ENCODE measurements at regions not wholly inside any gene's neighbourhood (a gene's known extent, or its start where the extent isn't known, plus 50 kb on each side); places are given as distances from the start of the nearest gene placed in this dataset.

DNA sequence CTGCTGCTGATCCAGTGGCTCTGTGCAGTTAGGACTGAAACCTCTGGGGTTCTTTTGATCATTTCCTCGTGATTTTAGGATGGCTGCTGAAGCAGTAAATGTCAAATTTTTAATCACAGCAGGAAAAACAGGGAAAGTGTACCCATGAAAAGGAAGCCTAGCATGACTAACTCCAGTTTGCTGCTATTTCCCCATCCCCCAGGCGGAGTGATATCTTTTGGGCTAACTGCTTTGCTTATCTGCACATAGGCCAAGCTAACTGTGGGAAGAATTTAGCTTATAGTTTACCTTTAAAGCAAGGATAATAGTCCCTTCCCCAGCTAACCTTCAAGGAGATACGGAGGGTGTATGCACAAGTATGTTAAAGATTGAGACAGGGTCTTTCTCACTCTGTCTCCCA, 149.8 kb upstream of the TNR start:
- TF ChIP-seq, protein P1, sequence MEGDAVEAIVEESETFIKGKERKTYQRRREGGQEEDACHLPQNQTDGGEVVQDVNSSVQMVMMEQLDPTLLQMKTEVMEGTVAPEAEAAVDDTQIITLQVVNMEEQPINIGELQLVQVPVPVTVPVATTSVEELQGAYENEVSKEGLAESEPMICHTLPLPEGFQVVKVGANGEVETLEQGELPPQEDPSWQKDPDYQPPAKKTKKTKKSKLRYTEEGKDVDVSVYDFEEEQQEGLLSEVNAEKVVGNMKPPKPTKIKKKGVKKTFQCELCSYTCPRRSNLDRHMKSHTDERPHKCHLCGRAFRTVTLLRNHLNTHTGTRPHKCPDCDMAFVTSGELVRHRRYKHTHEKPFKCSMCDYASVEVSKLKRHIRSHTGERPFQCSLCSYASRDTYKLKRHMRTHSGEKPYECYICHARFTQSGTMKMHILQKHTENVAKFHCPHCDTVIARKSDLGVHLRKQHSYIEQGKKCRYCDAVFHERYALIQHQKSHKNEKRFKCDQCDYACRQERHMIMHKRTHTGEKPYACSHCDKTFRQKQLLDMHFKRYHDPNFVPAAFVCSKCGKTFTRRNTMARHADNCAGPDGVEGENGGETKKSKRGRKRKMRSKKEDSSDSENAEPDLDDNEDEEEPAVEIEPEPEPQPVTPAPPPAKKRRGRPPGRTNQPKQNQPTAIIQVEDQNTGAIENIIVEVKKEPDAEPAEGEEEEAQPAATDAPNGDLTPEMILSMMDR (conservative IDR thresholded peaks at IDR 0.05 in 1 of 2, IDR thresholded peaks at IDR 0.05 in 1 of 2; ENCODE audit: extremely low read depth in 1 of 2, insufficient read depth in 1 of 2, low read depth in 1 of 2, low read length in 2 of 2), result no peak
- no peak for TF ChIP-seq EZH2 (IDR thresholded peaks at IDR 0.05; ENCODE audit: borderline replicate concordance, low read length)
